HG03432 (cell line): ENCODE measurements at regions not wholly inside any gene's neighbourhood (a gene's known extent, or its start where the extent isn't known, plus 50 kb on each side); places are given as distances from the start of the nearest gene placed in this dataset.
"Not testable (repeated sequence)": the region's sequence is repeated elsewhere in the genome, so short reads cannot be mapped to it uniquely, and the experiment has no call there.

Experiments used
- ATAC-seq: cut with Tn5 transposase; IDR thresholded peaks from one replicate; pipeline ENCODE4 v1.9.1; 2021; ENCODE audit warnings: mild to moderate bottlenecking, moderate library complexity; ENCODE audit not compliant: unreplicated experiment

GRCh38 chr12:93235881-93236280 lies 141.8 kb upstream of the NUDT4 start:
- no peak for ATAC-seq

DNA sequence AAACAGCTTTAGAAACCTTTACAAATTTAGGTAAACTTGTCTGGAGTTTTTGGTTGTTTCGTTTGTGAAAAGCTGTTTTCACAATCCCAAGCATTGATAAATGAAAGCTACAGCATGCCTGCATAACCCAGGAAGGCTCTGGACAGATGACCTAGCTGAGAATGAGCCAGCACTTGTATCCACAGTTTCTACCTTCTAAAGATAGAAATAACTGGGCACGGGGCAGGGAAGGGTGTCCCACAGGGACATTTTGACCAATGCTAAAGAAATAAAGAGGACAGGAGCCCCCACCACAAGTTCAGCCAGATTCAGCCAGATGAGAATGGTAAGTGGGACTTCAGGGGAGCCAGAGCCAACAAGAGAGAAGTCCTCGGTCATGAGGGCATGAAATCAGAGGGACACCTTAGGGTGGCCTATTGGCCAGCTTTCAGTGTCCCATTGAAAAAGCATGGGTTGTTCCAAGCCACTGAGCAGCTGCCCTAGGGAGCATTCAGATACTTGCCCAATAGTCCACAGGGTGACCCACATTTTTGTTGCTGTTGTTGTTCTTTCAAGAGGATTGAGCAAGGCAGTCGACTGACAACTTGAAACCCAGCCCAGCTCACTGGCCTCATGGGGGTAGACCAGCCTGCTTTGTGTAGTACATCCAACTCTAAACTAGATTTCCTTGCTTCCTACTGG lies 140.3 kb upstream of the NUDT4 start:
- no peak for ATAC-seq

GRCh38 chr12:93238512-93239262 lies 139.0 kb upstream of the NUDT4 start:
- ATAC-seq = not testable (repeated sequence)

- ATAC-seq = not testable (repeated sequence)
Observed at GRCh38 chr12:93239789-93240188, 137.9 kb upstream of the NUDT4 start.

GRCh38 chr12:93242154-93242972 lies 135.4 kb upstream of the NUDT4 start:
- no peak for ATAC-seq

DNA sequence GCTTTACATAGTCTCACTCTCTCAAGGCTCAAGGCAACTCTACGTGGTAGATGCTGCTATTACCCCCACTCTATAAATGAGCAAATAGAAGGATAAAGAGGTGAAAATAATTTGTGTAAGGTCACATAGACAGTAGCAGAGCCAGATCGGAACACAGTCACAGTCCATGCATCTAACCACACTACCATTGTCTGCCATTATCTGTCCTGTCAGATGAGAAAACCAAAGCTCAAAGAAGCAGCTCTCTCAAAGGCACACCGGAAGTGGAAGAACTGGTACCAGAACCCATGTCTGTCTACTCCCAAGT lies 134.4 kb upstream of the NUDT4 start:
- ATAC-seq = peak; percentile 20

- peak; percentile 50 for ATAC-seq
Observed at GRCh38 chr12:93243689-93244513, 133.8 kb upstream of the NUDT4 start.

- ATAC-seq = peak; percentile 24
Observed at GRCh38 chr12:93244514-93245077, 133.1 kb upstream of the NUDT4 start.

- ATAC-seq = peak; percentile 72
Observed at GRCh38 chr12:93245543-93245942, 132.2 kb upstream of the NUDT4 start.

GRCh38 chr12:93247313-93247991 lies 130.3 kb upstream of the NUDT4 start:
- ATAC-seq = no peak

- no peak for ATAC-seq
Observed at GRCh38 chr12:93252221-93252620, 125.5 kb upstream of the NUDT4 start.

- ATAC-seq = no peak
Observed at GRCh38 chr12:93254911-93255310, 122.8 kb upstream of the NUDT4 start.

DNA sequence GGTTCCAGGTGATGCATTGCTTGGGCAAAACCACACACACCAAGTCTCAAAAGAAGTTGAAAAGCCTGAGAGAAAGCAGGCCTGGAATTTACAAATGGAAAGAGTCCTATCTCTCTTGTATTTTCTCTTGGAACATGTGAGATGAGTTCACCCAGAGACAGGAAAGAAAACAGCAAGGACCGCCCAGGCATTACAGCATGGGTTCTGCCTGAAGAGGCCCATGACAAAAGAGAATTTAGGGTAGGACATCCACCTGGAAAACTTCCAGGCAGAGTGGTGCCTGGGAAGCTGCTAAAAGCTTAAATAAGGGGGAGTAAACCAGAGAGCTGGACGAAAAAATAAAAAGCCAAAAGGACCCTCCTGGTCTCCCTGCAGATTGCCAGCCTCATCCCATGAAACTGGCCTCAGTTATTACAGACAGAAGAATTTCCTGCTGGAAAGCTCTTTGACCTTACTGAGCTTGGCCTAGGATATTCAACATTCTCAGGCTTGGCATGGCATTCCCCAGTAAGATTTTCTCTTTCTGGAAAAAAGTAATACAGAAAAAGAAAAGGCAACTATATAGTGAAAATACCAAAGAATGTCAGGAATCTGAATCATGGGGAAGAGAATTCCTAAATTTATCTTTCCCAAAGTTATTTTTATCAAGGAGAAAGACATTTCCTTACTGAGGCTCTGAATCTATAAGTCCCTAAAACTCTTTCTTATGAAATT lies 121.3 kb upstream of the NUDT4 start:
- ATAC-seq = no peak

GRCh38 chr12:93261505-93262094 lies 116.1 kb upstream of the NUDT4 start:
- ATAC-seq = no peak

DNA sequence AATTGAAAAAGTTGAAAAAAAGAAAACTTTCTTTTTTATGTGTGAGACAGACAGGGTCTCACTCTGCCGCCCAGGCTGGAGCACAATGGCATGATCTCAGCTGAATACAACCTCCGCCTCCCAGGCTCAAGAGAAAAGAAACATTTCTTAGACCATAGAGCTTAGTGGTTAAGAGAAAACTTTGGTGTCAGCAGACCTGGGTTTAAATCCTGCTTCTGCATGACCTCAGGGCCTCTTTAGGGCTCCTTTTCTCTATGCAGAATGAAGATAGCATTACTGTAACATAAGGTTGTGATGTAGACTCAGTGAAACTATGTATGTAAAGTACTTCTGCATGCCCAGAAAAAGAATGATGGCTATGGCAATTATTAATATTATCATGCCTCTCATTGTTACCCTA lies 104.7 kb upstream of the NUDT4 start:
- ATAC-seq = no peak

DNA sequence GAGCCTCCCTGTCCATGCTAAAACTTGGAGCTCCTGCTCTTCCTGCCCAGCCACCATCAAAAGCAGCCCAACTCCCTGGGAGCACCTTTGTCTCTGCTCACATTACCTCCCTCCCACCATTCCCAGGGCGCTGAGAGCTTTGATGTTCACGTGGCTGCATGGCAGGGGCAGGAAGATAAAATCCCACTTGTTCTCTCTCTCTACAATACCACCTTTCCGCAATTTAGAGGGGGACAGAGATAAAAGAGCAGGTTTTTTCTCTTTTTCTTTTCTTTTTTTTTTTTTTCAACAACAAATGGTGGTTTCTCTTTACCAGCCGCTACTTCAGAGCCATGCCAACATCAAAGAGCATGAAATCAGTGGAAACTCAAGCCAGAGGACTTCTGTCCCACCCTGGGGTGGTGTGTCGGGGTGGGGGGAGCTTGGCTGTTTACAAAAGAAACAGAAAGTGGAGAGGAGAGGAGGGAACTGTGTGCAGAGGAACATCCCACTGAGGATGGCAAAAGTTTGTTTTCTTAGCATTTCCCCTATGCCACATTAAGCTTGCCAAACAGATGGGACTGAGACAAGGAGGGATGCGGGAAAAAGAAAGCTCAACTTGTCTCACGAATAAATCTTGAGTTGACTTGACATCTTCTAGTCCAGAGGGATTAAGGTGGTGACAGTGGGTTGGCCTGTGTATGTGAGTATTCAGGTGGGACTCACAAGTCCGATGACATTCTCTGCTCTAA lies 103.7 kb upstream of the NUDT4 start:
- no peak for ATAC-seq

DNA sequence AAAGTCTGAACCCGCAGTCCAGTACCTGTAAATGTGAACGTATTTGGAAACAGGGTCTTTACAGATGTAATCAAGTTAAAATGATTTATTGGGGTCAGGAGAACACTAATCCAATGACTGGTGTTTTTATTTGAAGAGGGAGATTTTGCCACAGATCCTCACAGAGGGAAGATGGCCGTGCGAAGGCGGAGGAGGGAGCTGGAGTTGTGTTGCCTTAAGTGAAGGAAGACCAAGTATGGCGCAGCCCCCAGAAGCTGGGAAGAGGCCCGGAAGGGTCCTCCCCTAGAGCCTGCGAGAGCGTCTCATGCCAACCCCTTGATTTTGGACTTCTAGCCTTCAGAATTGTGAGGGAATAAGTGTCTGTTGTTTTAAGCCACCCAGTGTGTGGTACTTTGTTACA lies 102.8 kb upstream of the NUDT4 start:
- ATAC-seq = no peak

GRCh38 chr12:93275589-93275988 lies 102.1 kb upstream of the NUDT4 start:
- ATAC-seq = no peak
